ENCODE measurements at regions not wholly inside any gene's neighbourhood (a gene's known extent, or its start where the extent isn't known, plus 50 kb on each side); places are given as distances from the start of the nearest gene placed in this dataset.

DNA sequence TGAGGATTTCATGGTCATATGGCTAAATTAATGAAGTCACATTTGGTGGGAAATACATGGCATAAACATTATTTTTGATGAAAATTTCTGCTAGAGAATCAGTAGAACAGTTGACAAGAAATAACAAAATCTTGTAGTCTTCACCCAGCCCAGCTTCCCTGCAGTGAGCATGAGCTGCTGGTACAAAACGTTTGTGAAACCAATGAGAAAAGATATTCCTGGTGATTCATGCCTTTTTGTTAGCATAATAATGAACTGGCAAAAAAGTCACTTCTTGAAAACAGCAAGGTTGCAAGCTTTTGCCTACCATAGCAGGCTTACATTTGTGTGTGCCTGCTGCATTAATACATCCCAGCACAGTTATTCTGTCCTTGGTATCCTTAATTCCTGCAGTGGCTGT lies 475.9 kb upstream of the HTR2A start (continued):
- TF ChIP-seq ZFP62 (CRISPR knock-in tag; IDR thresholded peaks at IDR 0.05) (no peak), WIZ (CRISPR knock-in tag; IDR thresholded peaks at IDR 0.05) (no peak), ZNF18 (CRISPR knock-in tag; IDR thresholded peaks at IDR 0.05; ENCODE audit: insufficient replicate concordance) (no peak), ZNF776 (CRISPR knock-in tag; IDR thresholded peaks at IDR 0.05) (no peak), ZNF446 (CRISPR knock-in tag; IDR thresholded peaks at IDR 0.05) (no peak), NKX3-1 (CRISPR knock-in tag; IDR thresholded peaks at IDR 0.05) (no peak), SALL2 (CRISPR knock-in tag; IDR thresholded peaks at IDR 0.05) (no peak)
- TF ChIP-seq, protein P1, sequence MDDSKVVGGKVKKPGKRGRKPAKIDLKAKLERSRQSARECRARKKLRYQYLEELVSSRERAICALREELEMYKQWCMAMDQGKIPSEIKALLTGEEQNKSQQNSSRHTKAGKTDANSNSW (CRISPR knock-in tag; IDR thresholded peaks at IDR 0.05; ENCODE audit: borderline replicate concordance): no peak
- TF ChIP-seq, protein P2, sequence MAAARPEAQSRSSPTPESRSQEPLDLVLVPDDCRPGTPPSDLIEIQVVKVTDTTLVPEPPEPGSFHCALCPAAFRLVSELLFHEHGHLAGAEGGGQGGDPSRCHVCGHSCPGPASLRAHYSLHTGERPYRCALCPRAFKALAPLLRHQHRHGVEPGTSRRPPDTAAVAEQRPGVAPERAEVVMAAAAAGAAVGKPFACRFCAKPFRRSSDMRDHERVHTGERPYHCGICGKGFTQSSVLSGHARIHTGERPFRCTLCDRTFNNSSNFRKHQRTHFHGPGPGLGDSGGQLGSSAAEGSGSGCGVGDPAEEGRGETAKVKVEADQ (CRISPR knock-in tag; IDR thresholded peaks at IDR 0.05; ENCODE audit: borderline replicate concordance): no peak

DNA sequence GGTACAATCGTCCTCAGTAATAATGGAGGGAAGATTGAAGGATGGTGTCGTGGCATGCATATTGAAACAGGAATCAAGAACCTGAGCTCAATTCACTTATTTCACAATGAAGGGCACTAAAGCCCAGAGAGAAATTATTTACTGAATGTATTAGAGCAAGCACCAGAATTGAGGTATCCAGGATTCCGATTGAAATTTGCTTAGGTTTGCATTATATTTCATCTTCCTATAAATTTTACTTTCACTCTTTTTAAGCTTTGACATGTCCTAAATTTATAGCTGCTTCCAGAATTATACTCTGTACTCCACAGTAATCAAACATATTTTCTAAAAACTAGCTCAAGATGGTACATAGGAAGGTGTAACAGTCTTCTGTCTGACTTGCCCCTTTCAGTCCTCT lies 454.9 kb upstream of the HTR2A start:
- no peaks in the 10 kb centered on the region; a peak in 1 of 5 replicates for H3K27me3 ChIP-seq (ENCODE audit: control insufficient read depth in 1 of 2, insufficient read depth in 2 of 2, low read length in 2 of 2)
- no peak overlapping the region for H2AFZ ChIP-seq (ENCODE audit: low read length)
- WGBS (ENCODE audit: low lambda C conversion rate): 7% methylated on average over 3 of the region's 3 CpGs
- FAIRE-seq (no peak), ATAC-seq (no peak), DNase-seq (ENCODE audit: low spot score) (no peak)
- no peaks in the 10 kb centered on the region for H4K20me1 ChIP-seq (ENCODE audit: insufficient read depth, low read length)
- no peak overlapping the region for H3K9ac ChIP-seq (ENCODE audit: insufficient read depth, low read depth, low read length)
- intact Hi-C loops (cut with micrococcal nuclease; ENCODE audit: unreplicated experiment) (no loop called here), in situ Hi-C loops (cut with HindIII; ENCODE audit: extremely low pct_ligation_motif_present, low pct_unique_long_range_greater_than_20kb) (no loop called here)
- no peak overlapping the region for H3K4me2 ChIP-seq (ENCODE audit: low read depth, low read length)
- no peak overlapping the region for H3K27ac ChIP-seq (ENCODE audit: extremely low read length, insufficient read depth, low read length)
- peaks cover 11% of the 10 kb centered on the region; the same call in 1 of the 2 replicates for H3K9me3 ChIP-seq (ENCODE audit: low read length)
- H3K36me3 ChIP-seq (replicated peaks in 1 of 2; ENCODE audit: control insufficient read depth in 1 of 2, insufficient read depth in 2 of 2, low read length in 2 of 2): no peaks in the 10 kb centered on the region
- no peaks in the 10 kb centered on the region for H3K4me1 ChIP-seq (ENCODE audit: insufficient read depth, low read length)
- no TSS peak for BruUV-seq (replicated peaks)
- ChIA-PET POLR2A (no interaction called here), CTCF (ENCODE audit: low intra/inter-chr PET ratio, low total read pairs) (no interaction called here)
- H3K4me3 ChIP-seq (replicated peaks in 1 of 3; ENCODE audit: insufficient read depth in 1 of 3, low read depth in 2 of 3, low read length in 3 of 3): no peak overlapping the region
- TF ChIP-seq ZNF570 (CRISPR knock-in tag; IDR thresholded peaks at IDR 0.05; ENCODE audit: borderline replicate concordance) (no peak), MZF1 (CRISPR knock-in tag; IDR thresholded peaks at IDR 0.05; ENCODE audit: borderline replicate concordance) (no peak), MAFK (conservative IDR thresholded peaks at IDR 0.05 in 1 of 2, IDR thresholded peaks at IDR 0.05 in 1 of 2; ENCODE audit: low read length in 2 of 2) (peak; percentile 72 to 90), MAFF (IDR thresholded peaks at IDR 0.05; ENCODE audit: low read depth, low read length) (peak; percentile 84)
- no peaks in the 10 kb centered on the region for H3K79me2 ChIP-seq (ENCODE audit: insufficient read depth, low read length)

Data from HepG2 (cell line).